GM18873 (cell line): ENCODE measurements at regions not wholly inside any gene's neighbourhood (a gene's known extent, or its start where the extent isn't known, plus 50 kb on each side); places are given as distances from the start of the nearest gene placed in this dataset.
"Not testable (repeated sequence)": the region's sequence is repeated elsewhere in the genome, so short reads cannot be mapped to it uniquely, and the experiment has no call there.

Experiments used
- ATAC-seq: cut with Tn5 transposase; IDR thresholded peaks from one replicate; pipeline ENCODE4 v1.9.1; 2021; ENCODE audit warnings: mild to moderate bottlenecking, moderate library complexity, moderate number of reproducible peaks; ENCODE audit not compliant: unreplicated experiment, low FRiP score

GRCh38 chr2:22359071-22359672 is 1025.8 kb upstream of the KLHL29 start:
- ATAC-seq, result no peak

GRCh38 chr2:22360735-22361374 is 1024.1 kb upstream of the KLHL29 start:
- ATAC-seq, result no peak

- ATAC-seq, result no peak
These were observed 1023.4 kb upstream of the KLHL29 start for GRCh38 chr2:22361571-22361970.

GRCh38 chr2:22375096-22375495 is 1009.9 kb upstream of the KLHL29 start:
- no peak for ATAC-seq

GRCh38 chr2:22377268-22377667 is 1007.7 kb upstream of the KLHL29 start:
- no peak for ATAC-seq

- ATAC-seq, result no peak
These were observed 1002.4 kb upstream of the KLHL29 start for GRCh38 chr2:22382479-22383169.

- ATAC-seq, result no peak
These were observed 987.1 kb upstream of the KLHL29 start for GRCh38 chr2:22397847-22398246.

- ATAC-seq, result no peak
These were observed 981.2 kb upstream of the KLHL29 start for GRCh38 chr2:22403748-22404147.

GRCh38 chr2:22406625-22407024 is 978.4 kb upstream of the KLHL29 start:
- ATAC-seq, result no peak

- ATAC-seq, result no peak
These were observed 964.9 kb upstream of the KLHL29 start for GRCh38 chr2:22420076-22420475.

- ATAC-seq, result no peak
These were observed 942.9 kb upstream of the KLHL29 start for GRCh38 chr2:22442051-22442450.

- no peak for ATAC-seq
These were observed 940.7 kb upstream of the KLHL29 start for GRCh38 chr2:22444281-22444680.

GRCh38 chr2:22449696-22450095 is 935.3 kb upstream of the KLHL29 start:
- no peak for ATAC-seq

GRCh38 chr2:22450831-22451230 is 934.1 kb upstream of the KLHL29 start:
- ATAC-seq, result no peak

GRCh38 chr2:22454826-22455485 is 930.0 kb upstream of the KLHL29 start:
- ATAC-seq, result no peak

GRCh38 chr2:22458440-22458839 is 926.5 kb upstream of the KLHL29 start:
- no peak for ATAC-seq

GRCh38 chr2:22475103-22475502 is 909.9 kb upstream of the KLHL29 start:
- ATAC-seq, result not testable (repeated sequence)

GRCh38 chr2:22478329-22478728 is 906.6 kb upstream of the KLHL29 start:
- ATAC-seq, result no peak

GRCh38 chr2:22481486-22482259 is 903.3 kb upstream of the KLHL29 start:
- no peak for ATAC-seq

GRCh38 chr2:22483036-22483435 is 901.9 kb upstream of the KLHL29 start:
- no peak for ATAC-seq

- no peak for ATAC-seq
These were observed 899.5 kb upstream of the KLHL29 start for GRCh38 chr2:22485486-22485885.
